CD4-positive, alpha-beta T cell (primary cell): ENCODE measurements at regions not wholly inside any gene's neighbourhood (a gene's known extent, or its start where the extent isn't known, plus 50 kb on each side); places are given as distances from the start of the nearest gene placed in this dataset.

Experiments
- ATAC-seq: fragments of 200-7000 bp; cut with Tn5 transposase; one replicate; pipeline ENCODE4 v1.10.0; 2022; ENCODE audit warnings: mild to moderate bottlenecking; ENCODE audit not compliant: poor library complexity
- CTCF ChIA-PET: fragments of 350-600 bp; sonication (Branson Sonifier 250); formaldehyde crosslinking; loops from one replicate; lab custom pipeline; 2021; ENCODE audit warnings: antibody characterized with exemption, inconsistent platforms; lab: Charles Lee
- POLR2A ChIA-PET: fragments of 350-600 bp; sonication (Branson Sonifier 250); formaldehyde crosslinking; loops from one replicate; lab custom pipeline; 2021; ENCODE audit warnings: antibody characterized with exemption, inconsistent platforms; lab: Charles Lee
- DNase-seq, 14 experiments: peaks; one replicate each; pipeline ENCODE4 v3.0.0-alpha.2; 2013 to 2020; ENCODE audit warnings: mixed read lengths in 2 of 14
- H3K27ac ChIP-seq, 2 donors: one replicate each; pipeline versions ENCODE4 v1.5.1 to v1.7.0; 2013; ENCODE audit warnings: low read length in 2 of 2, low read depth in 1 of 2, mild to moderate bottlenecking in 1 of 2
- H3K27me3 ChIP-seq, 2 experiments: 1 replicate in 1 of 2; 2 replicates in 1 of 2; pipeline versions ENCODE4 v1.6.1 to v1.7.0; 2013; ENCODE audit warnings: low read length in 2 of 2, control low read depth in 1 of 2, mild to moderate bottlenecking in 1 of 2, moderate library complexity in 1 of 2; ENCODE audit not compliant: insufficient read depth in 2 of 2, control insufficient read depth in 1 of 2
- H3K36me3 ChIP-seq: one replicate; pipeline ENCODE4 v1.6.1; 2013; ENCODE audit warnings: low read length, control low read depth; ENCODE audit not compliant: insufficient read depth
- H3K4me1 ChIP-seq: one replicate; pipeline ENCODE4 v1.6.1; 2013; ENCODE audit warnings: low read length, control low read depth; ENCODE audit not compliant: insufficient read depth
- H3K4me3 ChIP-seq: one replicate; pipeline ENCODE4 v1.5.1; 2013; ENCODE audit warnings: mild to moderate bottlenecking, low read length, moderate library complexity
- H3K9me3 ChIP-seq, 2 experiments: 1 replicate in 1 of 2; 2 replicates in 1 of 2; pipeline versions ENCODE4 v1.6.1 to v1.7.0; 2013; ENCODE audit warnings: low read length in 2 of 2, mild to moderate bottlenecking in 2 of 2, control low read depth in 1 of 2, moderate library complexity in 1 of 2; ENCODE audit not compliant: control insufficient read depth in 1 of 2, insufficient read depth in 1 of 2
- H3K27ac Mint-ChIP-seq: one replicate; pipeline ENCODE4 v1.8.0; 2020; ENCODE audit warnings: mixed read lengths
- H3K27me3 Mint-ChIP-seq: one replicate; pipeline ENCODE4 v1.8.0; 2021; ENCODE audit warnings: mixed read lengths
- H3K36me3 Mint-ChIP-seq: one replicate; pipeline ENCODE4 v1.8.0; 2021; ENCODE audit warnings: low read depth, mixed read lengths
- H3K4me1 Mint-ChIP-seq: one replicate; pipeline ENCODE4 v1.8.0; 2021; ENCODE audit warnings: low read depth, mixed read lengths
- H3K4me3 Mint-ChIP-seq: one replicate; pipeline ENCODE4 v1.8.0; 2020; ENCODE audit warnings: mild to moderate bottlenecking, mixed read lengths
- H3K9me3 Mint-ChIP-seq: one replicate; pipeline ENCODE4 v1.8.0; 2020; ENCODE audit warnings: mixed read lengths
- intact Hi-C, 2 experiments: fragments of 100-400 bp; cut with DNase I in 1 of 2; cut with micrococcal nuclease in 1 of 2; formaldehyde crosslinking; loops; one replicate each; pipeline versions ENCODE4 v1.15.1 to v1.9.0; 2023 to 2025; cut with DNase I, micrococcal nuclease
- TF ChIP-seq, protein P1 (sequence below): fragments of 200-600 bp; IDR thresholded peaks from one replicate; pipeline ENCODE4 v1.8.0; 2022; ENCODE audit warnings: antibody characterized with exemption, mild to moderate bottlenecking

DNA sequence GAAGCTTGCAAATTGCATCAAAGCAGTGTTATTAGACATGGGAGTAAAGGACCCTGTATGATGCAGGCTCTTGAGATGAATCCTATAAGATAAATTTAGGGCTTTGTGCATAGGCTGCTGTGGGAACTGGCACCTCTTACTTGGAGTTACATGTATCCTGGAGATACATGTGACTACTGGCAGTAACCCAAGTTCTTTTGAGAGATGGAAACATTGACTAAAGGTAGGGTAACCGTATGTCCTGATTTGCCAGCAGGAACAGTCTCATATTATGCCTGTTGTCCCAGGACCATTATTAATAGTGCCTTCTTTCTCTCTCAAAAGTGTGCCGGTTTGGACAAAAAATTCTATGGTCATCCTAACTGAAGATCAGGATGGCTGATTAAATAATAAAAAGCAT lies 195.4 kb downstream of the LACC1 start:
- no peaks in the 10 kb centered on the region for H3K27me3 Mint-ChIP-seq
- ChIA-PET CTCF (no interaction called here), POLR2A (no interaction called here)
- no peaks in the 10 kb centered on the region for H3K36me3 ChIP-seq
- ATAC-seq (no peak), DNase-seq (no peak)
- H3K36me3 Mint-ChIP-seq: no peaks in the 10 kb centered on the region
- H3K9me3 Mint-ChIP-seq: peaks cover 14% of the 10 kb centered on the region
- H3K27ac Mint-ChIP-seq: no peak overlapping the region
- no peak overlapping the region for H3K27ac ChIP-seq
- no peaks in the 10 kb centered on the region for H3K4me1 ChIP-seq
- no peaks in the 10 kb centered on the region for H3K27me3 ChIP-seq
- intact Hi-C loops: no loop called here
- H3K9me3 ChIP-seq: peaks cover 4 to 10% of the 10 kb centered on the region in 2 experiments
- H3K4me3 ChIP-seq: no peak overlapping the region
- TF ChIP-seq, protein P1, sequence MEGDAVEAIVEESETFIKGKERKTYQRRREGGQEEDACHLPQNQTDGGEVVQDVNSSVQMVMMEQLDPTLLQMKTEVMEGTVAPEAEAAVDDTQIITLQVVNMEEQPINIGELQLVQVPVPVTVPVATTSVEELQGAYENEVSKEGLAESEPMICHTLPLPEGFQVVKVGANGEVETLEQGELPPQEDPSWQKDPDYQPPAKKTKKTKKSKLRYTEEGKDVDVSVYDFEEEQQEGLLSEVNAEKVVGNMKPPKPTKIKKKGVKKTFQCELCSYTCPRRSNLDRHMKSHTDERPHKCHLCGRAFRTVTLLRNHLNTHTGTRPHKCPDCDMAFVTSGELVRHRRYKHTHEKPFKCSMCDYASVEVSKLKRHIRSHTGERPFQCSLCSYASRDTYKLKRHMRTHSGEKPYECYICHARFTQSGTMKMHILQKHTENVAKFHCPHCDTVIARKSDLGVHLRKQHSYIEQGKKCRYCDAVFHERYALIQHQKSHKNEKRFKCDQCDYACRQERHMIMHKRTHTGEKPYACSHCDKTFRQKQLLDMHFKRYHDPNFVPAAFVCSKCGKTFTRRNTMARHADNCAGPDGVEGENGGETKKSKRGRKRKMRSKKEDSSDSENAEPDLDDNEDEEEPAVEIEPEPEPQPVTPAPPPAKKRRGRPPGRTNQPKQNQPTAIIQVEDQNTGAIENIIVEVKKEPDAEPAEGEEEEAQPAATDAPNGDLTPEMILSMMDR: no peak
- no peaks in the 10 kb centered on the region for H3K4me1 Mint-ChIP-seq
- H3K4me3 Mint-ChIP-seq: no peak overlapping the region

DNA sequence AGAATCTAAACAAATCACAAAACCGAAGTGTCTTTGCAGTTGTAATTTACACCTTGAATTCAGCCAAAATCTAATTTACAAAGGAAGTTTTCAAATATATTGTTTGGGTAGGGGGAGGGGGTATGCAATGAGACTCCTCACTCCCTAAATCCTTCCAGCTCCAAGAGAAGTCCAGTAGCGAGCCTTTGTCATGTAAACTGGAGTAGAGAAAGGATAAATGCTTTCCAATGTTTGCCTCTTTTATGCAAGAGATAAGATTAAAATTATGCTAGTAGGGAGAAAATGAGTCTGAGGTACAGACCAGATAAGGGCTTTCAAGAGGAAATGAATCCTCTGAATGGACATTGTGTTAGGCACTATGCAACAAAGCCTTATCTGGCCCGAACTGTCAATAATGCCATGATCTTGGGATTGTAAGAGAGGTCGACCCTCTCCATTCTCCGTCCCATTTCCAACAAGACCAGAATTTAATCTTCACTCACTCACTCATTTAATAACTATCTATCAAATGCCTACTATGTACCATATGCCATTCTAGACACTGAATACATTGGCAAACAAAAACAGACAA lies 199.2 kb downstream of the LACC1 start:
- Histone ChIP-seq H3K27ac (no peak overlapping the region), H3K27me3 (no peaks in the 10 kb centered on the region), H3K4me3 (no peak overlapping the region), H3K4me1 (no peaks in the 10 kb centered on the region), H3K9me3 (no peaks in the 10 kb centered on the region), H3K36me3 (no peaks in the 10 kb centered on the region)
- no peaks in the 10 kb centered on the region for H3K4me1 Mint-ChIP-seq
- POLR2A ChIA-PET: no interaction called here
- TF ChIP-seq, protein P1: no peak
- H3K9me3 Mint-ChIP-seq: peaks cover 4% of the 10 kb centered on the region
- H3K27ac Mint-ChIP-seq: no peak overlapping the region
- intact Hi-C loops: no loop called here
- DNase-seq (no peak), ATAC-seq (no peak)
- no peaks in the 10 kb centered on the region for H3K36me3 Mint-ChIP-seq
- H3K27me3 Mint-ChIP-seq: no peaks in the 10 kb centered on the region
- no peak overlapping the region for H3K4me3 Mint-ChIP-seq
- CTCF ChIA-PET: no interaction called here

DNA sequence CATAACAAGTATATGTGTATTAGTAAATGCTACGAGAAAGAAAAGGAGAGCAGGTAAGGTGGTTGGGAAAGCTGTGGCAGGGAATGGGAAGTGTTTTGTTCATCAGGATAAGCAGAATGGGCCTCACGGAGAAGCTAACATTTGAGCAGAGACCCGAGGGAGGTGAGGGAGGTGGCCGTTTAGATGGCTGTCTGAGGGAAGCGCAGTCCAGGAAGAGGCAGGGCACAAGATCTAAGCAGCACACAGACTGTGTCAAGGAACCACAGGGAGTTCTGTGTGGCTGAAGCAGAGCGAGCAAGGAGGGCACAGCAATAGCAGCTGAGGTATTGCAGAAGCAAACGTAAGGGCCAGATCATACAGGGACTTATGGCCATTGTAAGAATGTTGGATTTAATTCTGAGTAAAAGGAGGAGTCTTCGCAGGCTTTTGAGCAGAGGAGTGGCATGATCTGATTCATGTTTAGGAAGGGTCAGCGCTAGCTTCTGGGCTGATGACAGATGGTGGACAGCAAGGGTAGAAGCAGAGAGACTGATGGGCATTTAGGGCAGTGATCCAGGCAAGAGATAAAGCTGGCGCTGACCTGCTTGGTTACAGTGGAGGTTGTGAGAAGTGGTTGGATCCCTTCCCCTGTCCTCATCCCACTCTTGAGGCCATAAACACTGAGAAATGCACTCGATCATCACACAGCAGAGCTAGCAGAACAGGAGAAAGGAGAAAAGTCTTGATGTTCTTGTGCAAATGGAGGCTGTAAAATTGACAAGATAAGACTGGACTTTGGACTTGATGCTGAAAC lies 199.9 kb downstream of the LACC1 start:
- no peak for ATAC-seq
- H3K4me3 Mint-ChIP-seq: no peak overlapping the region
- CTCF ChIA-PET: no interaction called here

More for the DNA sequence above, 199.9 kb downstream of the LACC1 start:
- POLR2A ChIA-PET: no interaction called here
- intact Hi-C loops: no loop called here
- no peak overlapping the region for H3K4me3 ChIP-seq
- H3K27me3 ChIP-seq: no peaks in the 10 kb centered on the region
- H3K36me3 ChIP-seq: no peaks in the 10 kb centered on the region
- H3K27ac ChIP-seq: no peak overlapping the region
- no peaks in the 10 kb centered on the region for H3K9me3 Mint-ChIP-seq
- no peaks in the 10 kb centered on the region for H3K9me3 ChIP-seq
- DNase-seq: no peak
- no peaks in the 10 kb centered on the region for H3K4me1 ChIP-seq
- no peaks in the 10 kb centered on the region for H3K36me3 Mint-ChIP-seq
- H3K4me1 Mint-ChIP-seq: no peaks in the 10 kb centered on the region
- no peaks in the 10 kb centered on the region for H3K27me3 Mint-ChIP-seq
- TF ChIP-seq, protein P1: no peak
- no peak overlapping the region for H3K27ac Mint-ChIP-seq
